ENCODE measurements at regions not wholly inside any gene's neighbourhood (a gene's known extent, or its start where the extent isn't known, plus 50 kb on each side); places are given as distances from the start of the nearest gene placed in this dataset.
A peak's percentile ranks its signal among the peaks of the same experiment; 100 is the strongest.
"Not testable (repeated sequence)": the region's sequence is repeated elsewhere in the genome, so short reads cannot be mapped to it uniquely, and the experiment has no call there.

DNA sequence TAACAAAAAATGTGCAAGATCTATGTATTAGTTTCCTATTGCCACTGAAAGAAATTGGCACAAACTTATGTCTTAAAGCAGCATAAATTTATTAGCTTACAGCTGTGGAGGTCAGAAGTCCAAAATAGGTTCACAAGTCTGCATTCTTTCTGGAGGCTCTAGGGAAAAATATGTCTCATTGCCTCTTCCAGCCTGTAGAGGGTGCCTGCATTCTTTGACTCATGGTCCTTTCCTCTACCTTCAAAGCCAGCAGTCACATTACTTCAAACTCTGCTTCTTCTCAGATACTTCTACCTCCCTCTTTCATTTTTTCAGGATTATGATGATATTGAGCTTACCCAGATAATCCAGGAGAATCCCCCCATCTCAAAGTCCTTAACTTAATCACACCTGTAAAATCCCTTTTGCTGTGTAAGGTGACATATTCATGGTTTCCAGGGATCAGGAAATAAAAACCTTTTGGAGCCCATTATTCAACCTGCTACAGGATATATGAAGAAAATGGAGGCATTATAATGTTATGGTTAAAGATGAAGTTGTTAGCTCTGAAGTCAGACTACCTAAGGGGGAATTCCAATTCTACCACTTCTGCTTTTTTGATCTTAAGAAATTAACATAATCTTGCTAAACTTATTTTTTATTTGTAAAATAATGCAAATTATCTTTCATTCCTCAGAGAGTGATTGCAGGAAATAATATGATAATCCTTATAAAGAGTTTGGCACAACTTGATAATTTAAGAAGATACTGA is 686.2 kb downstream of the PRIM2 start:
- H3K27me3 ChIP-seq (replicated peaks; ENCODE audit: control insufficient read depth, insufficient read depth, low read length); DNase-seq (ENCODE audit: extremely low read depth, insufficient read length); H3K4me3 ChIP-seq (replicated peaks; ENCODE audit: low read depth, low read length); H3K36me3 ChIP-seq (ENCODE audit: control insufficient read depth, insufficient read depth, low read length): not testable (repeated sequence)
- TF ChIP-seq, protein P1, sequence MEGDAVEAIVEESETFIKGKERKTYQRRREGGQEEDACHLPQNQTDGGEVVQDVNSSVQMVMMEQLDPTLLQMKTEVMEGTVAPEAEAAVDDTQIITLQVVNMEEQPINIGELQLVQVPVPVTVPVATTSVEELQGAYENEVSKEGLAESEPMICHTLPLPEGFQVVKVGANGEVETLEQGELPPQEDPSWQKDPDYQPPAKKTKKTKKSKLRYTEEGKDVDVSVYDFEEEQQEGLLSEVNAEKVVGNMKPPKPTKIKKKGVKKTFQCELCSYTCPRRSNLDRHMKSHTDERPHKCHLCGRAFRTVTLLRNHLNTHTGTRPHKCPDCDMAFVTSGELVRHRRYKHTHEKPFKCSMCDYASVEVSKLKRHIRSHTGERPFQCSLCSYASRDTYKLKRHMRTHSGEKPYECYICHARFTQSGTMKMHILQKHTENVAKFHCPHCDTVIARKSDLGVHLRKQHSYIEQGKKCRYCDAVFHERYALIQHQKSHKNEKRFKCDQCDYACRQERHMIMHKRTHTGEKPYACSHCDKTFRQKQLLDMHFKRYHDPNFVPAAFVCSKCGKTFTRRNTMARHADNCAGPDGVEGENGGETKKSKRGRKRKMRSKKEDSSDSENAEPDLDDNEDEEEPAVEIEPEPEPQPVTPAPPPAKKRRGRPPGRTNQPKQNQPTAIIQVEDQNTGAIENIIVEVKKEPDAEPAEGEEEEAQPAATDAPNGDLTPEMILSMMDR (IDR thresholded peaks at IDR 0.05; ENCODE audit: insufficient read depth, low read length, poor library complexity, severe bottlenecking): peak; percentile 20

DNA sequence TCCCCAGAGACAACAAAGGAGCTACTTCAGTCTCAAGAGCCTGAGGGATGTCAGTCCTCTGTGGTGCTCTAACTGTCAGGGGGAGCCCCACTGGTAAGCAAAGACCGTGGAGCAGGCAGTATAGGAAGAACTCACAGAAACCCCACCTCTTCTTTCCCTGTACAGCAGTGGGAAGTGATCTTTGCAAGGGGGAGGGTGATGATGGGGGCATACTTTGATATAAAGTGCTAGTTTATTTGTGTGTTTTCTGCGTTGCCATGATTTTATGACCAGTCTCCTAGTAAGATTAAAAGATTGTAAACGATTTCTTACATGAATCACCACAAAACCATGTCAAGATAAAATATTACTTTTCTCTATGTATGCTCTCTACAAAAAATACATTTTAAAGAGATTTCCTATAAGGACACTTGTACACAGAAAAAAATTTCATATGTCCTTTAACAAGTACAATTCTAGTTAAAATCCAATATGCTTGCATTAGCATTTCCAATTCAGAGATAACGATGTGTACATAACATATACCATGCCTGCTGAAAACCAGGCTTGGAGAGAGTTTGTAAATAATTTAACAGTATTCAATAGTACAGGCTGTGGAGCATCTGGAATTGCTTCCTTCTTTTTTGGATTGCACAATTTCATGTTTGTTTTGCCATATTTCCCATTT is 690.0 kb downstream of the PRIM2 start:
- not testable (repeated sequence) for H3K36me3 ChIP-seq (ENCODE audit: control insufficient read depth, insufficient read depth, low read length); H3K27me3 ChIP-seq (replicated peaks; ENCODE audit: control insufficient read depth, insufficient read depth, low read length); DNase-seq (ENCODE audit: extremely low read depth, insufficient read length); H3K4me3 ChIP-seq (replicated peaks; ENCODE audit: low read depth, low read length)

DNA sequence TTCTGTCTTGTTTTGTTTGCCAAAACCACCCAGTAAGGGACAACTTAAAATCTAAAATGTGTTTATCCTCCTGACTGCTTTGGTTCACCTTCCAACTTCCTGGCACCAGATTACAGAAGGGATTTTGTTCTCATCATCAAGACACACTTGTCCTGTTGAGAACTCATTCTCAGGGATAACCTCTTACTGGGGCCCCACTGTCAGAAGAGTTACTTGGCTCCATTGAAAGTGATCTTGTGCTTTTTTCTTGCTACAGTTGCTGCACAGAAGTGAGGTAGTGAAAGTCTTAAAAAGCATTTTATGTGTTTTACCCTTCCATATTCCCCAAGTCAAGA is 690.5 kb downstream of the PRIM2 start:
- not testable (repeated sequence) for H3K27me3 ChIP-seq (replicated peaks; ENCODE audit: control insufficient read depth, insufficient read depth, low read length); H3K4me3 ChIP-seq (replicated peaks; ENCODE audit: low read depth, low read length); H3K36me3 ChIP-seq (ENCODE audit: control insufficient read depth, insufficient read depth, low read length); DNase-seq (ENCODE audit: extremely low read depth, insufficient read length)

DNA sequence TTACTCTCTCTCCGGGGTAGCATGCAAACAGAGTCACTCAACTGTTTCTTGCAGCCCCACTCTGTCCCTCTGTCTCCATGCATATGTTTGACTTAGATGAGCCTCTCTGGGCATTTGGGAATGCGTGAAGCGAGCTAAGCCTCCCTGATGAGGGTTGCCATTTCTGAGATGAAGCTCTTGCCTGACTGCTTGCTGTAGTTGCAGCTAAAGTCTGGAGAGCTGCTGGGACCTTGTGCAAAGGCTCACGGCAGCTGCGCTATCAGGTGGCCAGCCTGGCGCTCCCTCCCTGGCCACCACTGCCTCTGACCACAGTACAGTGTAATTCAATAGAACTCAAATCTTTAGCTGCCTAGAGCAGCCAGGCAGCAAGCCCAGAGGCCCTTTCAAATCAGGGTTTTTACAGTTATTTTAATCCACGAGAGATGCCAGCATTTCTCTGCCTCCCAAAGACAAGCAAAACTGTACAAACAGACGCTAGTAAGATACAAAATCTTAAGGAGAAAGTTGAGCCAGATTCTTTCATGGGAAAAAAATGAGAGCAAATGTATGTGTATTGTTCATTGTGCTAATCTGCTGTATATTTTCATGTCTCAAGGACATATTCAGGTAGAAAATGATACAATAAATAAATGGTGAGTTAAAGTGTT is 694.6 kb downstream of the PRIM2 start:
- not testable (repeated sequence) for H3K27me3 ChIP-seq (replicated peaks; ENCODE audit: control insufficient read depth, insufficient read depth, low read length); DNase-seq (ENCODE audit: extremely low read depth, insufficient read length); H3K4me3 ChIP-seq (replicated peaks; ENCODE audit: low read depth, low read length); H3K36me3 ChIP-seq (ENCODE audit: control insufficient read depth, insufficient read depth, low read length)

GRCh38 chr6:58016614-58017013 is 699.2 kb downstream of the PRIM2 start:
- H3K4me3 ChIP-seq (replicated peaks; ENCODE audit: low read depth, low read length); H3K27me3 ChIP-seq (replicated peaks; ENCODE audit: control insufficient read depth, insufficient read depth, low read length); DNase-seq (ENCODE audit: extremely low read depth, insufficient read length); H3K36me3 ChIP-seq (ENCODE audit: control insufficient read depth, insufficient read depth, low read length): not testable (repeated sequence)

DNA sequence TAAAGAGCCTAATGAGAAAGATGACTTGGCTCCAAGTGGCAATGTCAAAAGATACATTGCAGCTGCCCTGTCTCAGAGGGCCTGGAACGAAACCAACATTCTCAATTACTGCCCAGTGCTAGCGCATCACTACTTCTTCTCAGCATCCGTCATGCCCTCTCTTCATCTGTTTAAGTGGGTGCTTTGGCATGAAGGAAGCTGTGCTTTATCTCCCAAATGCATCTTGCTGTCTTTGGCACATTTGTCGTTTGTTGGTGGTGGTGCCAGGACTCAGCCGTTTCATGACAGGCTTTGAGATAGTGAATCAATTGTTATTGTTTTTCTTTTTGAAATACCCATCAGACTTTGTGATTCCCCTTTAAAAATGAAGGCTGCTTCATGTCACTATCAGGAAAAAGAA is 710.8 kb downstream of the PRIM2 start:
- not testable (repeated sequence) for H3K27me3 ChIP-seq (replicated peaks; ENCODE audit: control insufficient read depth, insufficient read depth, low read length); H3K36me3 ChIP-seq (ENCODE audit: control insufficient read depth, insufficient read depth, low read length); DNase-seq (ENCODE audit: extremely low read depth, insufficient read length); H3K4me3 ChIP-seq (replicated peaks; ENCODE audit: low read depth, low read length)

- not testable (repeated sequence) for H3K4me3 ChIP-seq (replicated peaks; ENCODE audit: low read depth, low read length); H3K27me3 ChIP-seq (replicated peaks; ENCODE audit: control insufficient read depth, insufficient read depth, low read length); DNase-seq (ENCODE audit: extremely low read depth, insufficient read length); H3K36me3 ChIP-seq (ENCODE audit: control insufficient read depth, insufficient read depth, low read length)
These were observed 720.8 kb downstream of the PRIM2 start for GRCh38 chr6:58038213-58038612.

DNA sequence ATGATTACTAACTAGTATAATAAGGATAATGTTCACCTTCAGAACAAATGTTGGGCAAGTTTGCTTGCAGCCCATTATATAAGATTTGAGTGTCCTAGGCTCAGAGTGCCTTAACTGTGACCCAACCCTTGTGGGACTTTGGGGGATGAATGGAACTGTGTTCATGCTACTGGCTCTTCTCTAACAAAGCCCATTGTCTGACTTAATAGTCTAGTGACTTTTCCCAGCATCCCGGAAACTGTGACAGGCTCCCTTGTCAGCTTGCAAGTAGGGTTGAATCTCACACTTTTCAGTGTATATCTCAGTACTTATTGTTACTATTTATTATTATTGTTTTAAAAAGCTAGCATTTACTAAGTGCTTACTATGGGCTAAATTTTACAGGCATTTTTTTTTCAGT is 729.2 kb downstream of the PRIM2 start:
- not testable (repeated sequence) for H3K4me3 ChIP-seq (replicated peaks; ENCODE audit: low read depth, low read length); DNase-seq (ENCODE audit: extremely low read depth, insufficient read length); H3K36me3 ChIP-seq (ENCODE audit: control insufficient read depth, insufficient read depth, low read length); H3K27me3 ChIP-seq (replicated peaks; ENCODE audit: control insufficient read depth, insufficient read depth, low read length)

DNA sequence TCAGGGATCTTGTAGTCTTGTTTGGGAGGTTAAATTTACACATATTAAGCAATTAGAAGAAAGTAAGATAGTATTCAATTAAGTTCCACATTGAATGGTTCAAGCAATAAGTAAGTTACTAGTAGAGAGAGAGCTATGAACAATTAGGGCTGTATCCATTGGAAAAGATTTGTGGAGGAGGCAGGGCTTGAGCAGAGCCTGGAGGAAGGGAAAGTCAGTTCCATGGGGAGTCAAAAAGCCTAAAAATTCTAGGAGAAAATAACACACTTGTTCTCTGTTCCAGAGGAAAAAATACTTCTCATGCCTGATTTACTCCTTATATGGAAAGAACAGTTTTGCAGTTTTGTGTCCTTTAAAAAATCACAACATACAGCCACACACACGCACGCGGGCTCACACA is 730.0 kb downstream of the PRIM2 start:
- not testable (repeated sequence) for H3K36me3 ChIP-seq (ENCODE audit: control insufficient read depth, insufficient read depth, low read length); H3K4me3 ChIP-seq (replicated peaks; ENCODE audit: low read depth, low read length); DNase-seq (ENCODE audit: extremely low read depth, insufficient read length); H3K27me3 ChIP-seq (replicated peaks; ENCODE audit: control insufficient read depth, insufficient read depth, low read length)

GRCh38 chr6:58047865-58048264 is 730.4 kb downstream of the PRIM2 start:
- DNase-seq (ENCODE audit: extremely low read depth, insufficient read length); H3K27me3 ChIP-seq (replicated peaks; ENCODE audit: control insufficient read depth, insufficient read depth, low read length); H3K36me3 ChIP-seq (ENCODE audit: control insufficient read depth, insufficient read depth, low read length); H3K4me3 ChIP-seq (replicated peaks; ENCODE audit: low read depth, low read length): not testable (repeated sequence)

GRCh38 chr6:58055465-58056176 is 738.2 kb downstream of the PRIM2 start:
- H3K27me3 ChIP-seq (replicated peaks; ENCODE audit: control insufficient read depth, insufficient read depth, low read length); H3K4me3 ChIP-seq (replicated peaks; ENCODE audit: low read depth, low read length); H3K36me3 ChIP-seq (ENCODE audit: control insufficient read depth, insufficient read depth, low read length); DNase-seq (ENCODE audit: extremely low read depth, insufficient read length): not testable (repeated sequence)

- H3K36me3 ChIP-seq (ENCODE audit: control insufficient read depth, insufficient read depth, low read length); H3K4me3 ChIP-seq (replicated peaks; ENCODE audit: low read depth, low read length); H3K27me3 ChIP-seq (replicated peaks; ENCODE audit: control insufficient read depth, insufficient read depth, low read length); DNase-seq (ENCODE audit: extremely low read depth, insufficient read length): not testable (repeated sequence)
These were observed 742.3 kb downstream of the PRIM2 start for GRCh38 chr6:58059701-58060100.

GRCh38 chr6:58063542-58063941 is 746.1 kb downstream of the PRIM2 start:
- DNase-seq (ENCODE audit: extremely low read depth, insufficient read length); H3K27me3 ChIP-seq (replicated peaks; ENCODE audit: control insufficient read depth, insufficient read depth, low read length); H3K36me3 ChIP-seq (ENCODE audit: control insufficient read depth, insufficient read depth, low read length); H3K4me3 ChIP-seq (replicated peaks; ENCODE audit: low read depth, low read length): not testable (repeated sequence)
